ENCODE measurements at regions not wholly inside any gene's neighbourhood (a gene's known extent, or its start where the extent isn't known, plus 50 kb on each side); places are given as distances from the start of the nearest gene placed in this dataset.

DNA sequence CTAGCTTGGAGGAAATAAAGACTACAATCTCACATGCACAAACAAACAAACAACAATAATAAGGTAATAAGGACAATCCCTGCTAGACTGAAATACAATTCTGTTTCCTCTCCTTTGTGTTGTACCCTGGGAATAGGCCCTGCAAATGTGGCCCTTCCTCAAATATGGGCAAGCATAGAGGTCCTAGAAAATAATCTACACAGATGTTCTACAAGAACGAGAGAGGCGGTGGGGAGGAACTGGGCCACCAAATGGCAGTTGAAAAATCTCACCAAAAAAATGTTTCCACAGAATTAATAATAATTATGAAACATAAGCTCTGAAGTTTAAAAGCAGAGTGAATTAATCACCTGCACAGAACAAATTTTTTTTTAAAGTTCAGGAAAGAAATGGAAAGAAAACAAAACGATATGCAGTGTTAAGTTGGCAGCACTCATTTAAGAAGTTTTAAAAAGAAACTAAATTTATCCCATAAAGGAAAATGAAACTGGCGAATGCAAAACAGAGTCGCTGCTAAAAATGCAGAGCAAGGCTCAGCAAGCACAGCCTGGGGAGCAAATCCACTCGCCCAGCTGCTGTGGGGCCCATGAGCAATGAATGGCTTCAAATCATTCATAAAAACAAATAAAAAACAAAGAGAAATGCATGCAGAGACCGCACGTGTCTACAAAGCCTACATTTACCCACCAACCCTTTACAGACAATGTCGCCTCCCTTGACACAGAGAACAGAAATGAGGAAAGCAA is 475.4 kb downstream of the OCA2 start:
- TF ChIP-seq CTCF (conservative IDR thresholded peaks at IDR 0.05; ENCODE audit: low read length) (no peak), EZH2phosphoT487 (IDR thresholded peaks at IDR 0.05; ENCODE audit: borderline replicate concordance, low read depth, low read length) (no peak)
